ENCODE measurements at regions not wholly inside any gene's neighbourhood (a gene's known extent, or its start where the extent isn't known, plus 50 kb on each side); places are given as distances from the start of the nearest gene placed in this dataset.

GRCh38 chr13:103200118-103200885 lies 134.1 kb upstream of the SLC10A2 start:
- H3K4me3 ChIP-seq (ENCODE audit: low read length): no peak overlapping the region
- TF ChIP-seq ZNF274 (IDR thresholded peaks at IDR 0.05; ENCODE audit: low read depth, low read length): no peak

GRCh38 chr13:103199380-103200088 lies 133.3 kb upstream of the SLC10A2 start:
- no peak for TF ChIP-seq ZNF274 (IDR thresholded peaks at IDR 0.05; ENCODE audit: low read depth, low read length)

GRCh38 chr13:103196356-103196755 lies 130.1 kb upstream of the SLC10A2 start:
- TF ChIP-seq ZNF274 (IDR thresholded peaks at IDR 0.05; ENCODE audit: low read depth, low read length): no peak
- no peak overlapping the region for H3K4me3 ChIP-seq (ENCODE audit: low read length)

More at GRCh38 chr13:103199380-103200088, 133.3 kb upstream of the SLC10A2 start:
- no peak overlapping the region for H3K4me3 ChIP-seq (ENCODE audit: low read length)

- TF ChIP-seq ZNF274 (IDR thresholded peaks at IDR 0.05; ENCODE audit: low read depth, low read length): no peak
- H3K4me3 ChIP-seq (ENCODE audit: low read length): no peak overlapping the region
These were observed 129.5 kb upstream of the SLC10A2 start for GRCh38 chr13:103195762-103196161.

GRCh38 chr13:103194871-103195270 lies 128.7 kb upstream of the SLC10A2 start:
- no peak overlapping the region for H3K4me3 ChIP-seq (ENCODE audit: low read length)
- no peak for TF ChIP-seq ZNF274 (IDR thresholded peaks at IDR 0.05; ENCODE audit: low read depth, low read length)

- no peak overlapping the region for H3K4me3 ChIP-seq (ENCODE audit: low read length)
- TF ChIP-seq ZNF274 (IDR thresholded peaks at IDR 0.05; ENCODE audit: low read depth, low read length): no peak
These were observed 126.4 kb upstream of the SLC10A2 start for GRCh38 chr13:103192511-103193135.

GRCh38 chr13:103190841-103191240 lies 124.6 kb upstream of the SLC10A2 start:
- no peak overlapping the region for H3K4me3 ChIP-seq (ENCODE audit: low read length)
- TF ChIP-seq ZNF274 (IDR thresholded peaks at IDR 0.05; ENCODE audit: low read depth, low read length): no peak

GRCh38 chr13:103188713-103189326 lies 122.6 kb upstream of the SLC10A2 start:
- TF ChIP-seq ZNF274 (IDR thresholded peaks at IDR 0.05; ENCODE audit: low read depth, low read length): no peak
- H3K4me3 ChIP-seq (ENCODE audit: low read length): no peak overlapping the region

- no peak for TF ChIP-seq ZNF274 (IDR thresholded peaks at IDR 0.05; ENCODE audit: low read depth, low read length)
- no peak overlapping the region for H3K4me3 ChIP-seq (ENCODE audit: low read length)
These were observed 121.5 kb upstream of the SLC10A2 start for GRCh38 chr13:103187721-103188156.

- TF ChIP-seq ZNF274 (IDR thresholded peaks at IDR 0.05; ENCODE audit: low read depth, low read length): no peak
- no peak overlapping the region for H3K4me3 ChIP-seq (ENCODE audit: low read length)
These were observed 118.2 kb upstream of the SLC10A2 start for GRCh38 chr13:103184413-103184812.

- TF ChIP-seq ZNF274 (IDR thresholded peaks at IDR 0.05; ENCODE audit: low read depth, low read length): no peak
- no peak overlapping the region for H3K4me3 ChIP-seq (ENCODE audit: low read length)
These were observed 113.0 kb upstream of the SLC10A2 start for GRCh38 chr13:103178986-103179943.

GRCh38 chr13:103174966-103175365 lies 108.7 kb upstream of the SLC10A2 start:
- no peak for TF ChIP-seq ZNF274 (IDR thresholded peaks at IDR 0.05; ENCODE audit: low read depth, low read length)
- H3K4me3 ChIP-seq (ENCODE audit: low read length): no peak overlapping the region

- no peak overlapping the region for H3K4me3 ChIP-seq (ENCODE audit: low read length)
- no peak for TF ChIP-seq ZNF274 (IDR thresholded peaks at IDR 0.05; ENCODE audit: low read depth, low read length)
These were observed 102.8 kb upstream of the SLC10A2 start for GRCh38 chr13:103168901-103169508.

All from GM08714 (cell line).